NB4 (cell line): ENCODE measurements at regions not wholly inside any gene's neighbourhood (a gene's known extent, or its start where the extent isn't known, plus 50 kb on each side); places are given as distances from the start of the nearest gene placed in this dataset.
A peak's percentile ranks its signal among the peaks of the same experiment; 100 is the strongest.

ENCODE experiments used
- DNase-seq: peaks from one replicate; pipeline ENCODE4 v3.0.0; 2010; ENCODE audit warnings: low read depth
- H3K4me3 ChIP-seq: one replicate; pipeline ENCODE4 v1.5.1; 2011; ENCODE audit warnings: mild to moderate bottlenecking, low read depth, low read length, moderate library complexity
- CTCF ChIP-seq: IDR thresholded peaks from one replicate; pipeline ENCODE4 v1.5.1; 2012; ENCODE audit warnings: low read depth, low read length
- MAX ChIP-seq: IDR thresholded peaks from 2 replicates; pipeline ENCODE4 v1.6.1; 2011; ENCODE audit warnings: low read depth, low read length
- MYC ChIP-seq: IDR thresholded peaks from 2 replicates; pipeline ENCODE4 v1.6.1; 2011; ENCODE audit warnings: low read depth, low read length
- POLR2A ChIP-seq: IDR thresholded peaks from 2 replicates; pipeline ENCODE4 v1.6.1; 2011; ENCODE audit warnings: mild to moderate bottlenecking; ENCODE audit not compliant: insufficient read length; ENCODE audit errors: extremely low read depth

GRCh38 chr5:108681079-108681921 is 66.4 kb upstream of the FER start:
- DNase-seq, result peak; percentile 73
- H3K4me3 ChIP-seq, result no peak overlapping the region
- TF ChIP-seq MAX, result no peak
- TF ChIP-seq CTCF, result peak; percentile 70
- TF ChIP-seq MYC, result peak; percentile 13; the same call in 1 of the 2 replicates

GRCh38 chr5:108678091-108678490 is 69.6 kb upstream of the FER start:
- no peak overlapping the region for H3K4me3 ChIP-seq
- no peak for DNase-seq
- TF ChIP-seq MAX (no peak), MYC (no peak), CTCF (no peak), POLR2A (no peak)

GRCh38 chr5:108675736-108676135 is 72.0 kb upstream of the FER start:
- TF ChIP-seq CTCF (no peak), POLR2A (no peak), MYC (no peak), MAX (no peak)
- H3K4me3 ChIP-seq, result no peak overlapping the region
- no peak for DNase-seq

- TF ChIP-seq CTCF, result no peak
- TF ChIP-seq MYC, result no peak
- no peak for TF ChIP-seq POLR2A
- TF ChIP-seq MAX, result no peak
- H3K4me3 ChIP-seq, result no peak overlapping the region
- DNase-seq, result no peak
These were observed 75.1 kb upstream of the FER start for GRCh38 chr5:108672639-108673038.

- no peak overlapping the region for H3K4me3 ChIP-seq
- DNase-seq, result no peak
- TF ChIP-seq POLR2A, result no peak
- no peak for TF ChIP-seq CTCF
- TF ChIP-seq MYC, result no peak
- no peak for TF ChIP-seq MAX
These were observed 77.0 kb upstream of the FER start for GRCh38 chr5:108670591-108671289.
